H9 (cell line): ENCODE measurements at regions not wholly inside any gene's neighbourhood (a gene's known extent, or its start where the extent isn't known, plus 50 kb on each side); places are given as distances from the start of the nearest gene placed in this dataset.
A peak's percentile ranks its signal among the peaks of the same experiment; 100 is the strongest.

Experiments
- DNase-seq: peaks from one replicate; pipeline ENCODE4 v3.0.0-alpha.2; 2017
- H2AFZ ChIP-seq: one replicate; pipeline ENCODE4 v1.6.1; 2013; ENCODE audit warnings: mild to moderate bottlenecking, low read length, control low read depth, moderate library complexity
- H2AK5ac ChIP-seq: 2 replicates; pipeline ENCODE4 v1.6.1; 2013; ENCODE audit warnings: low read length, control low read depth, mixed read lengths; ENCODE audit not compliant: insufficient read length
- H2BK120ac ChIP-seq: one replicate; pipeline ENCODE4 v1.6.1; 2013; ENCODE audit warnings: low read depth, mild to moderate bottlenecking, low read length, control low read depth, inconsistent platforms; ENCODE audit not compliant: poor library complexity, severe bottlenecking
- H2BK12ac ChIP-seq: 2 replicates; pipeline ENCODE4 v1.6.1; 2013; ENCODE audit warnings: low read length, control low read depth, mixed read lengths, low read depth; ENCODE audit not compliant: insufficient read length
- H2BK15ac ChIP-seq: 2 replicates; pipeline ENCODE4 v1.6.1; 2013; ENCODE audit warnings: low read depth, low read length, control low read depth
- H2BK20ac ChIP-seq: one replicate; pipeline ENCODE4 v1.6.1; 2013; ENCODE audit warnings: low read depth, mild to moderate bottlenecking, low read length, control low read depth, inconsistent platforms; ENCODE audit not compliant: poor library complexity, severe bottlenecking
- H2BK5ac ChIP-seq: 2 replicates; pipeline ENCODE4 v1.6.1; 2013; ENCODE audit warnings: low read length, control low read depth, mixed read lengths; ENCODE audit not compliant: insufficient read length
- H3K14ac ChIP-seq: 2 replicates; pipeline ENCODE4 v1.6.1; 2013; ENCODE audit warnings: low read length, control low read depth; ENCODE audit not compliant: insufficient read depth
- H3K18ac ChIP-seq: 2 replicates; pipeline ENCODE4 v1.6.1; 2013; ENCODE audit warnings: low read depth, mild to moderate bottlenecking, mixed read lengths, low read length, control low read depth; ENCODE audit not compliant: insufficient read length
- H3K23ac ChIP-seq: 2 replicates; pipeline ENCODE4 v1.6.1; 2013; ENCODE audit warnings: low read length, control low read depth, mixed read lengths, low read depth; ENCODE audit not compliant: insufficient read length
- H3K23me2 ChIP-seq: 2 replicates; pipeline ENCODE4 v1.6.1; 2013; ENCODE audit warnings: low read depth, mild to moderate bottlenecking, mixed read lengths, low read length, control low read depth; ENCODE audit not compliant: insufficient read length, poor library complexity, severe bottlenecking
- H3K27ac ChIP-seq: 2 replicates; pipeline ENCODE4 v1.5.1; 2013; ENCODE audit warnings: low read length, control low read depth, mixed read lengths, low read depth; ENCODE audit not compliant: insufficient read length
- H3K27me3 ChIP-seq: 2 replicates; pipeline ENCODE4 v1.6.1; 2013; ENCODE audit warnings: low read length, control low read depth, inconsistent platforms; ENCODE audit not compliant: insufficient read depth
- H3K4ac ChIP-seq: 2 replicates; pipeline ENCODE4 v1.6.1; 2013; ENCODE audit warnings: low read depth, mild to moderate bottlenecking, control low read depth, inconsistent platforms, low read length, moderate library complexity
- H3K4me1 ChIP-seq: 2 replicates; pipeline ENCODE4 v1.6.1; 2013; ENCODE audit warnings: low read length, control low read depth, inconsistent platforms; ENCODE audit not compliant: insufficient read depth
- H3K4me2 ChIP-seq: 2 replicates; pipeline ENCODE4 v1.6.1; 2013; ENCODE audit warnings: low read length, control low read depth, mixed read lengths; ENCODE audit not compliant: insufficient read length, insufficient read depth
- H3K56ac ChIP-seq: 2 replicates; pipeline ENCODE4 v1.6.1; 2013; ENCODE audit warnings: low read depth, mild to moderate bottlenecking, mixed read lengths, low read length, control low read depth; ENCODE audit not compliant: insufficient read length
- H3K79me1 ChIP-seq: 2 replicates; pipeline ENCODE4 v1.6.1; 2013; ENCODE audit warnings: low read depth, mild to moderate bottlenecking, moderate library complexity, low read length, control low read depth, inconsistent platforms; ENCODE audit not compliant: insufficient read depth, poor library complexity, severe bottlenecking
- H3K79me2 ChIP-seq: 2 replicates; pipeline ENCODE4 v1.6.1; 2013; ENCODE audit warnings: low read length, control low read depth, inconsistent platforms; ENCODE audit not compliant: insufficient read depth
- H3K9ac ChIP-seq: 2 replicates; pipeline ENCODE4 v1.6.1; 2013; ENCODE audit warnings: low read length, control low read depth, mixed read lengths; ENCODE audit not compliant: insufficient read length; ENCODE audit errors: extremely low read depth
- H3K9me3 ChIP-seq: one replicate; pipeline ENCODE4 v1.6.1; 2013; ENCODE audit warnings: low read depth, low read length, inconsistent platforms; ENCODE audit not compliant: control insufficient read depth
- H3T11ph ChIP-seq: one replicate; pipeline ENCODE4 v1.6.1; 2013; ENCODE audit warnings: mild to moderate bottlenecking, low read length, control low read depth, inconsistent platforms
- H4K20me1 ChIP-seq: one replicate; pipeline ENCODE4 v1.6.1; 2013; ENCODE audit not compliant: control insufficient read depth, insufficient read length, insufficient read depth
- H4K5ac ChIP-seq: 2 replicates; pipeline ENCODE4 v1.6.1; 2013; ENCODE audit warnings: low read depth, mild to moderate bottlenecking, mixed read lengths, low read length, control low read depth; ENCODE audit not compliant: insufficient read length
- H4K8ac ChIP-seq: replicated peaks from 2 replicates; pipeline ENCODE4 v1.6.1; 2013; ENCODE audit warnings: low read length, control low read depth, mixed read lengths, low read depth; ENCODE audit not compliant: insufficient read length
- H4K91ac ChIP-seq: 2 replicates; pipeline ENCODE4 v1.6.1; 2013; ENCODE audit warnings: low read depth, mild to moderate bottlenecking, moderate library complexity, mixed read lengths, low read length, control low read depth; ENCODE audit not compliant: insufficient read length
- H3K27ac Mint-ChIP-seq, 3 experiments: 2 replicates in 2 of 3; 3 replicates in 1 of 3; pipeline ENCODE4 v1.8.0; 2020 to 2021; ENCODE audit warnings: mixed read lengths in 3 of 3, mild to moderate bottlenecking in 1 of 3, moderate library complexity in 1 of 3
- H3K27me3 Mint-ChIP-seq: 2 replicates; pipeline ENCODE4 v1.8.0; 2021; ENCODE audit warnings: low read depth, mild to moderate bottlenecking, moderate library complexity, mixed read lengths
- H3K36me3 Mint-ChIP-seq, 3 experiments: 2 replicates in 2 of 3; 3 replicates in 1 of 3; pipeline ENCODE4 v1.8.0; 2020 to 2021; ENCODE audit warnings: low read depth in 3 of 3, mixed read lengths in 3 of 3; ENCODE audit not compliant: insufficient read depth in 1 of 3
- H3K4me1 Mint-ChIP-seq, 2 experiments: 2 replicates each; pipeline ENCODE4 v1.8.0; 2020; ENCODE audit warnings: mixed read lengths in 2 of 2
- H3K4me3 Mint-ChIP-seq, 2 experiments: 2 replicates in 1 of 2; 3 replicates in 1 of 2; pipeline ENCODE4 v1.8.0; 2020 to 2021; ENCODE audit warnings: mild to moderate bottlenecking in 2 of 2, mixed read lengths in 2 of 2, moderate library complexity in 1 of 2
- H3K9me3 Mint-ChIP-seq, 2 experiments: 2 replicates in 1 of 2; 3 replicates in 1 of 2; pipeline ENCODE4 v1.8.0; 2020; ENCODE audit warnings: mild to moderate bottlenecking in 2 of 2, mixed read lengths in 2 of 2, moderate library complexity in 1 of 2
- WGBS: extraction: QIAGEN DNeasy Blood & Tissue Kit; methylation state at CpG from one replicate; pipeline ENCODE4 v1.1.7; 2013; ENCODE audit warnings: missing lambda C conversion rate, low lambda C conversion rate, mixed read lengths; ENCODE audit not compliant: insufficient read length; ENCODE audit errors: extremely low coverage; 5-methylcytosine and 5-hydroxymethylcytosine counted together
- TF ChIP-seq, protein P1 (sequence below): fragments of 200-600 bp; sonication (generic); conservative IDR thresholded peaks from 3 replicates; pipeline ENCODE4 v1.8.0; 2021; ENCODE audit warnings: antibody characterized with exemption, mild to moderate bottlenecking

DNA sequence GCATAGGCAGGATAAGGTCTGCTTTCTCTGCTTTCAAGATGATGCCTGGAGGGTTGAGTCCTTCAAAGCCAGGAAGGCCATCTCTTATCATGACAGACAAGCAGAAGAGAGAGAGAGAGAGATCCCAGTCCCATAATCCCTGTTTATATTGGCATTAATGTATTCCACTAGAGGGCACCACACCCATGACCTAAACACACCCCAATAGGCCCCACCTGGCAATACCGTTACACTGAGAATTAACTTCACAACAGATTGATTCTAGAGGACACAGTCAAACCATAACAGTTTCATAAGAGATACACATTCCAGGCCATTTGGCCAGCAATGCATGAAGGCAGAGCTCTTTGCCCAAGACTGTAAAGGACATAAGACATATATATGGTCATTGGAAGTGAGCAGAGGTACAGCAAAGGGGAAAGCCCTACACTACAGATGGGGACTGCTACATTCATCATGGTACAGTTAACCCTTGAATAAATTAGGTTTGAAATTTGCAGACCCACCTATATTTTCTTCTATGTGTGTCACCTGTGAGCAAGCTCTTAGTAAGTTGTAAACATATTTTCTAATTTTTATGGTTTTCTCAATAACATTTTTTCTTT, 1516.1 kb downstream of the RPIA start:
- H4K8ac ChIP-seq: no peak overlapping the region
- no peak overlapping the region for H3K56ac ChIP-seq
- Mint-ChIP-seq H3K9me3 (peaks cover 55 to 73% of the 10 kb centered on the region in 2 experiments), H3K27ac (no peak overlapping the region), H3K36me3 (peaks cover 0 to 8% (median 0%) of the 10 kb centered on the region in 3 experiments; a peak in 1 of 7 replicates), H3K4me3 (no peak overlapping the region), H3K4me1 (peaks cover 4 to 19% of the 10 kb centered on the region in 2 experiments; a peak in 3 of 4 replicates), H3K27me3 (peaks cover 3% of the 10 kb centered on the region)
- H4K5ac ChIP-seq: no peak overlapping the region
- H3K27me3 ChIP-seq: no peaks in the 10 kb centered on the region
- no peak overlapping the region for H3K14ac ChIP-seq
- H4K91ac ChIP-seq: no peak overlapping the region
- whole genome bisulfite sequencing: no CpG with 5 or more reads among the region's 1 CpG
- peaks cover 7% of the 10 kb centered on the region for H3K9me3 ChIP-seq
- no peak overlapping the region for H2BK12ac ChIP-seq
- no peak for DNase-seq
- H3K23me2 ChIP-seq: no peaks in the 10 kb centered on the region
- no peak overlapping the region for H2BK15ac ChIP-seq
- no peak overlapping the region for H3K4me2 ChIP-seq
- no peak overlapping the region for H3K23ac ChIP-seq
- H2BK5ac ChIP-seq: no peak overlapping the region
- 0 out of 2 replicates have a peak, but pooled peaks cover 5% of the 10 kb centered on the region for H3K4me1 ChIP-seq
- no peak overlapping the region for H2AFZ ChIP-seq
- H2BK20ac ChIP-seq: no peak overlapping the region
- H3K79me2 ChIP-seq: no peaks in the 10 kb centered on the region
- H3K18ac ChIP-seq: no peak overlapping the region
- H3T11ph ChIP-seq: no peak overlapping the region
- H3K9ac ChIP-seq: no peak overlapping the region
- H2AK5ac ChIP-seq: no peak overlapping the region
- H3K4ac ChIP-seq: no peak overlapping the region
- H2BK120ac ChIP-seq: no peak overlapping the region
- TF ChIP-seq, protein P1, sequence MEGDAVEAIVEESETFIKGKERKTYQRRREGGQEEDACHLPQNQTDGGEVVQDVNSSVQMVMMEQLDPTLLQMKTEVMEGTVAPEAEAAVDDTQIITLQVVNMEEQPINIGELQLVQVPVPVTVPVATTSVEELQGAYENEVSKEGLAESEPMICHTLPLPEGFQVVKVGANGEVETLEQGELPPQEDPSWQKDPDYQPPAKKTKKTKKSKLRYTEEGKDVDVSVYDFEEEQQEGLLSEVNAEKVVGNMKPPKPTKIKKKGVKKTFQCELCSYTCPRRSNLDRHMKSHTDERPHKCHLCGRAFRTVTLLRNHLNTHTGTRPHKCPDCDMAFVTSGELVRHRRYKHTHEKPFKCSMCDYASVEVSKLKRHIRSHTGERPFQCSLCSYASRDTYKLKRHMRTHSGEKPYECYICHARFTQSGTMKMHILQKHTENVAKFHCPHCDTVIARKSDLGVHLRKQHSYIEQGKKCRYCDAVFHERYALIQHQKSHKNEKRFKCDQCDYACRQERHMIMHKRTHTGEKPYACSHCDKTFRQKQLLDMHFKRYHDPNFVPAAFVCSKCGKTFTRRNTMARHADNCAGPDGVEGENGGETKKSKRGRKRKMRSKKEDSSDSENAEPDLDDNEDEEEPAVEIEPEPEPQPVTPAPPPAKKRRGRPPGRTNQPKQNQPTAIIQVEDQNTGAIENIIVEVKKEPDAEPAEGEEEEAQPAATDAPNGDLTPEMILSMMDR: peak; percentile 52
- H3K79me1 ChIP-seq: no peaks in the 10 kb centered on the region
- H4K20me1 ChIP-seq: no peaks in the 10 kb centered on the region
- no peak overlapping the region for H3K27ac ChIP-seq
